ENCODE measurements at regions not wholly inside any gene's neighbourhood (a gene's known extent, or its start where the extent isn't known, plus 50 kb on each side); places are given as distances from the start of the nearest gene placed in this dataset.

- DNase-seq (ENCODE audit: low read depth in 2 of 3, low spot score in 2 of 3) = no peak
These were observed 654.2 kb downstream of the NTRK3 start for GRCh38 chr15:87602371-87602770.

- DNase-seq (ENCODE audit: low read depth in 2 of 3, low spot score in 2 of 3) = no peak
These were observed 656.9 kb downstream of the NTRK3 start for GRCh38 chr15:87599616-87600015.

- DNase-seq (ENCODE audit: low read depth in 2 of 3, low spot score in 2 of 3) = peak in 1 of 3 donors; percentile 11
These were observed 659.0 kb downstream of the NTRK3 start for GRCh38 chr15:87597346-87598052.

GRCh38 chr15:87591582-87591981 lies 665.0 kb downstream of the NTRK3 start:
- no peak for DNase-seq (ENCODE audit: low read depth in 2 of 3, low spot score in 2 of 3)

GRCh38 chr15:87591042-87591441 lies 665.5 kb downstream of the NTRK3 start:
- DNase-seq (ENCODE audit: low read depth in 2 of 3, low spot score in 2 of 3) = no peak

- no peak for DNase-seq (ENCODE audit: low read depth in 2 of 3, low spot score in 2 of 3)
These were observed 667.4 kb downstream of the NTRK3 start for GRCh38 chr15:87589134-87589533.

- no peak for DNase-seq (ENCODE audit: low read depth in 2 of 3, low spot score in 2 of 3)
These were observed 674.4 kb downstream of the NTRK3 start for GRCh38 chr15:87582169-87582568.

GRCh38 chr15:87579537-87579936 lies 677.0 kb downstream of the NTRK3 start:
- DNase-seq (ENCODE audit: low read depth in 2 of 3, low spot score in 2 of 3) = no peak

GRCh38 chr15:87578776-87579175 lies 677.8 kb downstream of the NTRK3 start:
- no peak for DNase-seq (ENCODE audit: low read depth in 2 of 3, low spot score in 2 of 3)

GRCh38 chr15:87577336-87577735 lies 679.2 kb downstream of the NTRK3 start:
- no peak for DNase-seq (ENCODE audit: low read depth in 2 of 3, low spot score in 2 of 3)

GRCh38 chr15:87576486-87577176 lies 679.9 kb downstream of the NTRK3 start:
- no peak for DNase-seq (ENCODE audit: low read depth in 2 of 3, low spot score in 2 of 3)

- DNase-seq (ENCODE audit: low read depth in 2 of 3, low spot score in 2 of 3) = no peak
These were observed 680.6 kb downstream of the NTRK3 start for GRCh38 chr15:87575896-87576473.

- no peak for DNase-seq (ENCODE audit: low read depth in 2 of 3, low spot score in 2 of 3)
These were observed 683.0 kb downstream of the NTRK3 start for GRCh38 chr15:87573534-87573933.

- DNase-seq (ENCODE audit: low read depth in 2 of 3, low spot score in 2 of 3) = no peak
These were observed 683.5 kb downstream of the NTRK3 start for GRCh38 chr15:87573039-87573438.

GRCh38 chr15:87572381-87572910 lies 684.1 kb downstream of the NTRK3 start:
- no peak for DNase-seq (ENCODE audit: low read depth in 2 of 3, low spot score in 2 of 3)

- peak in 1 of 3 donors; percentile 34 for DNase-seq (ENCODE audit: low read depth in 2 of 3, low spot score in 2 of 3)
These were observed 686.3 kb downstream of the NTRK3 start for GRCh38 chr15:87570206-87570605.

GRCh38 chr15:87569581-87569980 lies 687.0 kb downstream of the NTRK3 start:
- DNase-seq (ENCODE audit: low read depth in 2 of 3, low spot score in 2 of 3) = no peak

GRCh38 chr15:87567406-87568030 lies 689.0 kb downstream of the NTRK3 start:
- no peak for DNase-seq (ENCODE audit: low read depth in 2 of 3, low spot score in 2 of 3)

- no peak for DNase-seq (ENCODE audit: low read depth in 2 of 3, low spot score in 2 of 3)
These were observed 690.3 kb downstream of the NTRK3 start for GRCh38 chr15:87566236-87566635.

- DNase-seq (ENCODE audit: low read depth in 2 of 3, low spot score in 2 of 3) = no peak
These were observed 691.9 kb downstream of the NTRK3 start for GRCh38 chr15:87564681-87565080.

- DNase-seq (ENCODE audit: low read depth in 2 of 3, low spot score in 2 of 3) = no peak
These were observed 692.7 kb downstream of the NTRK3 start for GRCh38 chr15:87563869-87564268.
